Cardiac septum (tissue), 1 donor: ENCODE measurements at regions not wholly inside any gene's neighbourhood (a gene's known extent, or its start where the extent isn't known, plus 50 kb on each side); places are given as distances from the start of the nearest gene placed in this dataset.

Experiments used
- DNase-seq: peaks from one replicate; pipeline ENCODE4 v3.0.0-alpha.2; 2020; ENCODE audit warnings: low spot score
- intact Hi-C: fragments of 100-400 bp; cut with DNase I; formaldehyde crosslinking; loops from one replicate; pipeline ENCODE4 v1.14.0; 2022
- donor health status: DM: no; HTN: no; CAD: no.

- DNase-seq: no peak
- intact Hi-C loops: no loop called here
Observed at GRCh38 chr5:119876522-119876921, 247.2 kb downstream of the FAM170A start.

DNA sequence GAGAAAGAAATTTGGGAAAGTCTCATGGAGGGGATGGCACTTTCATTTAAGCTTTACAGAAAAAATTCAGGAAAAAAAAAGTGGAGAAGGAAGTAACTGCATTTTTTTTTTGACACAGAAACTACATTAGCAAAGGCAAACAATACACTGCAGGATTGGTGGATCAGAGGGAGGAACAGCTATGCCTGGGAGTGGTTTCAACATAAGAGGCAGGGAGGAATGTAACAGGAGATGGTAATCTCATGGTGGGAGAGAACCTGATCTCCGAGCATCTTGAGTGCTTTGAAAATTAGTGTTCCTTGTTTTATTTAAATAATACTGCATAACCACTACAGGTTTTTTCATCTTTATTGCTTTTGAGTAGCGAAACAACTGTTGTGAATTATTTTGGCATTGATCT, 249.4 kb downstream of the FAM170A start:
- no peak for DNase-seq
- intact Hi-C loops: no loop called here

- intact Hi-C loops: no loop called here
- no peak for DNase-seq
Observed at GRCh38 chr5:119879446-119879845, 250.1 kb downstream of the FAM170A start.

DNA sequence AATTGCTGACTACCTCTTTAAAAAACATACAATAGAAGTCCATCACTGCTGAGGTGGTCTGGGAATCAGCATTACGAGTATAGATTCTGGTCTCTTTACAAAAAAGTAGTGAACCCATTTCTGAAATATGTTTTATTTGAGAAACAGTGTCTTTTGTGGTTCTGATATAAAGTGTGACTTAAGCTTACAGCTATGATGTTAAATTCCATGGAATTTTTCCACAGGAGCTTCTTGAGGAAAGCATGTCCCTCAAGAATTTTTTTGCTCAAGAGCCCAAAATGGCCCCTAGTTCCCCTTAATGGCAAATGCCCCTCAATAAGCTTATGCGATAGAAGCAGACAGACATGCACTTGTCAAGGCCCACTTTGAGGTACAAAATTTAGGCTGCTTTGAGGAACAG, 265.7 kb downstream of the FAM170A start:
- DNase-seq: no peak
- intact Hi-C loops: no loop called here

DNA sequence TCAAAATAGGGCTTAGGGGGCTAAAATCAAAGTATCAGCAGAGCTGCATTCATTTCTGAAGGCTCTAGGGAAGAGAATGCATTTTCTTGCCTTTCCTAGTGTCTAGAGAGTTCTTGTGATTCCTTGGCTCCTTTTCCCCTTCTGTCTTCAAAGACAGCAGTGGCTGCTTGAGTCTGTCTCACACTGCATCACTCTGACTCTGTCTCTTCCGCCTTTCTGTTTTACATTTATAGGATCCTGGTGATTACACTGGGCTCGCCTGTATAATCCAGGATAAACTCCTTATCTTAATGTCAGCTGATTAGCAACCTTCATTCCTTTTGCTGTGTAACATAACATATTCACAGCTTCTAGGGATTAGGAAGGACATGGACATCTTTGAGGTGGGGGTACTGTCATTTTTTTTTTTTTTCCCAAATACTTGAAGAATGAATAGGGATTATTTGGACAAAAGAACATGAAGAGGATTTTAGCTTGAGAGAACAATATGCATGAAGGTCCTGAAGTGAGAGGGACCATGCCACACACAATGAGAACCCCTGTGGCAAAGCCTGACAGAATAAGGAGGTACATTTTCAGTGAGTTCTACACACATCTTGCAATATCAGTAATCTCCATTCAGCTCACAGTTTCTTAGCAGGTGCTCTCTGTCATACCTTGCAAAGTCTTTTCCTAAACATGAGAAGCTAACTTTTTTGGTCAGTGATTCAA, 267.6 kb downstream of the FAM170A start:
- intact Hi-C loops: no loop called here
- DNase-seq: no peak

- no peak for DNase-seq
- intact Hi-C loops: no loop called here
Observed at GRCh38 chr5:119897537-119898370, 268.4 kb downstream of the FAM170A start.

- DNase-seq: no peak
- intact Hi-C loops: no loop called here
Observed at GRCh38 chr5:119899981-119900380, 270.6 kb downstream of the FAM170A start.

DNA sequence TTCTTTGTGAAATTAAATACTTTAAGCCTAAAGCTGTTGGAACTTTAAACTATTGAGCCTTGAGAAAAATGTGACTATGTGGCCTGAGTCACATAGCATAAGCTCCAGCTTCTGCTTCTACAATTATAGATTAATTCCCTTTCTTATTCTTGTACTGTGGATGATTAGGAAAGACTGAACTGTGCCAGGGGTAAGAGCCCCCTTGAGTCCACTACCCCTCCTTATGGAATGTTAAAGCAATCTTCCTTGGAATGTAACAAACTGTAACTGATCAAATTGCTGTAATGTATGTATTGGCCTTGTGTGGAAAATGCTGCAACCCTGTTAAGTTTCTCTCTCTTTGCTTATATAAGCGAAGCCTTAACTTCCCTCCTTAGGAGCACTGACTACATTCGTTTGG, 273.2 kb downstream of the FAM170A start:
- DNase-seq: no peak
- intact Hi-C loops: no loop called here

DNA sequence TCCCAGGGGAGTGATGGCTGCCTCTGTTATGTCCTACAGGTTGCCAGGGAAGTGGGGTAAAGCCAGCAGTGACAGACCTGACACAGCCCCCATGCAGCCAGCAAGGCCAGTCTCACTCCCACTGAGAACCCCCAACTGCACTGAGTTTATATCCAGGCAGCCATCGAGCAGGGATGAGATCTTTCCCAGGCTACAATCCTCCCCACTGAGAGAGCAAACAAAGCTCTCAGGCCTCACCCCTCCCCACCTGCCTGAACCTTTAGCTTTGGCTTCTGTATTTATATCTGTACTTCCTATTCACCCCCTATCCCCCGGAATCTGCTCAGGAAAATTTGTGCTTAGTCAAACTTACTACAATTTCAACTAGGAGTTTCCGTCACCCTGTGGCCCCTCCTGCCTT, 284.1 kb downstream of the FAM170A start:
- DNase-seq: no peak
- intact Hi-C loops: no loop called here

- DNase-seq: no peak
- intact Hi-C loops: no loop called here
Observed at GRCh38 chr5:119919279-119919678, 289.9 kb downstream of the FAM170A start.

GRCh38 chr5:119926301-119926700, 296.9 kb downstream of the FAM170A start:
- intact Hi-C loops: no loop called here
- no peak for DNase-seq

DNA sequence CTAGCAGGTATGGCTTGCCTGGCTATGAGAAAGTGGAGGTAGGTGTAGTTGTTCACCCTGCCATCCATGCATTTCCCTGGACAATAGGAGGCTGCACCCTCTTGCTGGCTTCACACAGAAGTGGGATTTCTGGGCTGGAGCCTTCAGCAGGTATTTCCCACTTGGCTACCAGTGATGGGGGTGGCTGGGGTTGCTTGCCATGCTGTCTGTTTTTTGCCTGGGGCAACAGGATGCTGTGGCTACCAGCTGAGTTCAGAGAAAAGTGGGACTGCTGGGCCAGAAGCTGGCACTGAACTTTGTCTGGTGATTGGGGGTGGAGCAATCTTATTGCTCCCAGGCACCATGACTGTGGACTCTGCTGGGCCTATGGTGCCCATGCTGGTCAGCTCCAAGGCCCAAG, 299.6 kb downstream of the FAM170A start:
- no peak for DNase-seq
- intact Hi-C loops: no loop called here

GRCh38 chr5:119930490-119930889, 301.1 kb downstream of the FAM170A start:
- intact Hi-C loops: no loop called here
- no peak for DNase-seq

DNA sequence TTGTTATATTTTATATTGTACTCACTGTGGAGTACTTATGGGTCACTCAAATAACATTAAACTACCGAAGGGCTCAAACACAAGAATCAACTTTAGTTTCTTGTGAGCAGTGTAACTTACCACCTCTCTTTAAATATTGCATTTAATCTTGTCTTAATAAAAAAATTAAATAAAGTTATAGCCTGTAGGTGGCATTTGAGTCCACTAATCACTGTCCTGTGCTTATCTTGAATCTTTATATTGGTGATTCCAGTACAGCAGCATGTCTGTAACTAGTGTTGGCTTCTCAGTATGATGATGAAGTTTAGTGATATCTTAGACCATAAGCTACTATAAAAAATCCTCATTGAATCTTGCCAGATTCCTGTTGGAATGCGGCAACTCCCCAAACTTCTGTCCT, 313.8 kb downstream of the FAM170A start:
- DNase-seq: no peak
- intact Hi-C loops: loop anchor here (5.0 kb wide), 1 partner anchor 859 kb away; no protein-coding TSS in a partner anchor

GRCh38 chr5:119945691-119946090, 316.3 kb downstream of the FAM170A start:
- intact Hi-C loops: loop anchor here (5.0 kb wide), 1 partner anchor 517 kb away; the partner anchor contains the start of gene PRR16
- DNase-seq: no peak

DNA sequence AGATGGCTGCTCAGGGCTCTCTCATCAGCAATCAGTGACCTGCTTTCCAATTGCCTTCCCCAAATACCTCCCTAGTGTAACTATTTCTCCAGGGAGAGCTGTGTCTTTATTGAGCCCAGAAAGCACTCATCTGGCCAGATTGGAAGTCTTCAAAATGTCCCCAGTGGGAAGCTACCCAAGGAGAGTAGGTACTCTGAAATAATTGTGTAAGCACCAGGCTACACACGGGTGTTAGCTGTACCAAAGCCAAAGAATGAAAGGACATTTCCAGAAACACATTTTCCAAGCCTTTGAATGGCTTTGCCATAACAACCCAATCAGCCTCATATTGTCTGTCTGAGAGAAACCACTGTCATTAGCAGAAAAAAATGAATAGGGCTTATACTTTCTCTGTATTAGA, 318.8 kb downstream of the FAM170A start:
- DNase-seq: no peak
- intact Hi-C loops: loop anchor here (5.0 kb wide), 1 partner anchor 514 kb away; the partner anchor contains the start of gene PRR16

GRCh38 chr5:119949426-119949999, 320.2 kb downstream of the FAM170A start:
- no peak for DNase-seq
- intact Hi-C loops: loop anchor here (5.0 kb wide), 1 partner anchor 513 kb away; the partner anchor contains the start of gene PRR16

- intact Hi-C loops: no loop called here
Observed at GRCh38 chr5:119951330-119951934, 322.1 kb downstream of the FAM170A start.

DNA sequence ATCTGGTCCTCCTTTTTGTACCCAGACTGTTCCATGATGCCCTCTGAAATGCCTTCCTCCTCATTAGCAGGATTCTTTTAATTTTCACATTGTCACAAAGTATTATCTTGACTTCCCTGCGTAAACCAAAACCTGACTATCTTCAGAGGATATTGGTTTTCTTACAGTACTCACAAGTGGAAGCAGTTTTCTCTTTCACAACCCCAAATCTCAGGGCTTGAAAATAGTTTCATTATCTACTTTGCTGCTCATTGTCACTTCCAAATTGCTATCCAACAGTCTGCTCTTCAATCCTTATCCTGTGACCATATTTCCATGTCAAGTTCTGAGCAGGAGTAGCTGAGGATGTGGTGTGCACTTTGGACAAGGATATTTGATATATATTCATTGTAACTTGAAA, 324.1 kb downstream of the FAM170A start:
- no peak for DNase-seq
- intact Hi-C loops: no loop called here

More at GRCh38 chr5:119951330-119951934, 322.1 kb downstream of the FAM170A start:
- no peak for DNase-seq

DNA sequence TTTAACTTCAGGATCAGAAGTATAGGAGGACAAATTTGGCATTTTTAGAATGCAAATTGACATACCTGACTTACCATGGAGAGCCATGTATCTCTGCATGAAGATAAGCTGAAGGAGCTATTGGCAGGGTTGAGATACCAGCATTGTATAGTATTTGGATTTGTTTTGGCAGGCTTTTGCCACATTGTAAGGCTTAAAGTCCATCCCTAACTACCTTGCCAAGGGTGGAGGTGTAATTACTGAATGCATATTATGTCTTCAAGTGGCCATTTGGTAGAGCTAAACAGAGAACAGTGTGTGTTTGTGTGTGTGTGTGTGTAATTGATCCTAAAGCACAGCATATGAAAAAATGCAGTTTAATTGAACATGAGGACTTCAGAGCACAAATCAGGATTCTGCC, 324.7 kb downstream of the FAM170A start:
- intact Hi-C loops: no loop called here
- no peak for DNase-seq
